ENCODE measurements at regions not wholly inside any gene's neighbourhood (a gene's known extent, or its start where the extent isn't known, plus 50 kb on each side); places are given as distances from the start of the nearest gene placed in this dataset.

DNA sequence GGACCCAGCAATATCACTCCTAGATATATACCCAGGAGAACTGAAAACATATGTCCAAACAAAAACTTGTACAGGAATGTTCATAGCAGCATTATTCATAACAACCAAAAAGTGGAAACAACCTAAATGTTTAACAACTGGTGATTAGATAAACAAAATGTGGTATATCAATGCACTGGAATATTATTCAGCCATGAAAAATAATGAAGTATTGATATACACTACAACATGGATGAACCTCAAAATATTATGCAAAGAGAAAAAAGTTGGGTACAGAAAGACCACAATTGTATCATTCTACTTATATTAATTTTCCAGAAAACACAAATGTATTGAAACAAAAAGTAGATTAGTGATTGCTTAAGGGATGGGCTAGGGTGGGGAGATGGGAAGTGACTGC, 498.6 kb downstream of the GRIN2A start:
- no peak for TF ChIP-seq POLR2AphosphoS5 (IDR thresholded peaks at IDR 0.05; ENCODE audit: low read depth, low read length)
- TF ChIP-seq, protein P1, sequence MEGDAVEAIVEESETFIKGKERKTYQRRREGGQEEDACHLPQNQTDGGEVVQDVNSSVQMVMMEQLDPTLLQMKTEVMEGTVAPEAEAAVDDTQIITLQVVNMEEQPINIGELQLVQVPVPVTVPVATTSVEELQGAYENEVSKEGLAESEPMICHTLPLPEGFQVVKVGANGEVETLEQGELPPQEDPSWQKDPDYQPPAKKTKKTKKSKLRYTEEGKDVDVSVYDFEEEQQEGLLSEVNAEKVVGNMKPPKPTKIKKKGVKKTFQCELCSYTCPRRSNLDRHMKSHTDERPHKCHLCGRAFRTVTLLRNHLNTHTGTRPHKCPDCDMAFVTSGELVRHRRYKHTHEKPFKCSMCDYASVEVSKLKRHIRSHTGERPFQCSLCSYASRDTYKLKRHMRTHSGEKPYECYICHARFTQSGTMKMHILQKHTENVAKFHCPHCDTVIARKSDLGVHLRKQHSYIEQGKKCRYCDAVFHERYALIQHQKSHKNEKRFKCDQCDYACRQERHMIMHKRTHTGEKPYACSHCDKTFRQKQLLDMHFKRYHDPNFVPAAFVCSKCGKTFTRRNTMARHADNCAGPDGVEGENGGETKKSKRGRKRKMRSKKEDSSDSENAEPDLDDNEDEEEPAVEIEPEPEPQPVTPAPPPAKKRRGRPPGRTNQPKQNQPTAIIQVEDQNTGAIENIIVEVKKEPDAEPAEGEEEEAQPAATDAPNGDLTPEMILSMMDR (IDR thresholded peaks at IDR 0.05) = no peak
- no peak for TF ChIP-seq SIN3A (IDR thresholded peaks at IDR 0.05; ENCODE audit: borderline replicate concordance, insufficient read depth, low read depth, low read length)
